Adrenal gland (tissue), 9 donors: ENCODE measurements at regions not wholly inside any gene's neighbourhood (a gene's known extent, or its start where the extent isn't known, plus 50 kb on each side); places are given as distances from the start of the nearest gene placed in this dataset.
"Not testable (repeated sequence)": the region's sequence is repeated elsewhere in the genome, so short reads cannot be mapped to it uniquely, and the experiment has no call there.

Experiments used
- DNase-seq, 7 donors: peaks; one replicate each; pipeline ENCODE4 v3.0.0-alpha.2; 2019 to 2020
- H3K27ac ChIP-seq, 5 donors: fragments of 200-600 bp; sonication (generic) in 4 of 5; 1 replicate in 3 of 5; 2 replicates in 2 of 5; pipeline versions ENCODE4 v1.5.1 to v1.8.0; 2016 to 2020; ENCODE audit warnings: mild to moderate bottlenecking in 1 of 5
- H3K27me3 ChIP-seq: fragments of 200-600 bp; 2 replicates; pipeline ENCODE4 v1.8.0; 2021
- H3K36me3 ChIP-seq, 2 donors: fragments of 200-600 bp; replicated peaks in 1 of 2; 1 replicate in 1 of 2; 2 replicates in 1 of 2; pipeline versions ENCODE4 v1.5.1 to v1.8.0; 2018 to 2022
- H3K4me1 ChIP-seq, 2 donors: fragments of 200-600 bp; replicated peaks in 1 of 2; 1 replicate in 1 of 2; 2 replicates in 1 of 2; pipeline versions ENCODE4 v1.5.1 to v1.8.0; 2018 to 2021
- H3K4me3 ChIP-seq, 4 donors: fragments of 200-600 bp; sonication (generic) in 3 of 4; one replicate each; pipeline ENCODE4 v1.5.1; 2016 to 2018
- H3K9me3 ChIP-seq, 3 donors: fragments of 200-600 bp; sonication (generic) in 1 of 3; replicated peaks in 1 of 3; 1 replicate in 2 of 3; 2 replicates in 1 of 3; pipeline versions ENCODE4 v1.5.1 to v1.8.0; 2016 to 2021
- CTCF ChIP-seq, 6 experiments: fragments of 450-650 bp in 4 of 6; fragments of 200-600 bp in 2 of 6; sonication (generic) in 1 of 6; IDR thresholded peaks; 1 replicate in 5 of 6; 2 replicates in 1 of 6; pipeline versions ENCODE4 v1.5.1 to v1.8.0; 2016 to 2021; ENCODE audit warnings: antibody characterized with exemption in 6 of 6, mild to moderate bottlenecking in 2 of 6, moderate library complexity in 1 of 6
- POLR2A ChIP-seq, 2 donors: fragments of 450-650 bp; IDR thresholded peaks; one replicate each; pipeline ENCODE4 v1.6.1; 2017; ENCODE audit warnings: antibody characterized with exemption in 2 of 2, mild to moderate bottlenecking in 2 of 2, moderate library complexity in 1 of 2
- WGBS, 4 donors: extraction: QIAGEN DNeasy Blood & Tissue Kit in 2 of 4; methylation state at CpG; one replicate each; pipeline versions ENCODE4 v1.1.5 to v1.1.7; 2013 to 2017; 5-methylcytosine and 5-hydroxymethylcytosine counted together
- intact Hi-C, 2 donors: fragments of 100-400 bp; cut with DNase I; formaldehyde crosslinking; loops; one replicate each; pipeline versions ENCODE4 v1.14.1 to v1.15.0; 2022 to 2023
- donor health status: healthy with polysubstance abuse.
- donor health status: Bipolar disorder and iron deficiency.
- donor health status: DM: yes; HTN: yes; CAD: no.
- donor health status: DM: no; HTN: no; CAD: no.
- donor health status: DM: no; HTN: no; CAD: no.

GRCh38 chr12:31815096-31815495 lies 86.3 kb upstream of the AMN1 start:
- intact Hi-C loops = no loop called here
- WGBS, 4 donors = 91 to 94% (median 93%) methylated on average over 1 of the region's 1 CpG
- DNase-seq = no peak
- Histone ChIP-seq H3K36me3 (no peaks in the 10 kb centered on the region), H3K27ac (no peak overlapping the region), H3K4me1 (peaks cover 0 to 11% of the 10 kb centered on the region in 2 donors), H3K27me3 (no peaks in the 10 kb centered on the region), H3K4me3 (no peak overlapping the region), H3K9me3 (no peaks in the 10 kb centered on the region)
- TF ChIP-seq CTCF (IDR thresholded peaks at IDR 0.05) (no peak), POLR2A (IDR thresholded peaks at IDR 0.05) (no peak)

- no peaks in the 10 kb centered on the region for H3K9me3 ChIP-seq
- no peak overlapping the region for H3K27ac ChIP-seq
- no peak overlapping the region for H3K4me3 ChIP-seq
- intact Hi-C loops = no loop called here
- TF ChIP-seq CTCF (IDR thresholded peaks at IDR 0.05) (no peak), POLR2A (IDR thresholded peaks at IDR 0.05) (no peak)
- 63 to 89% (median 73%) methylated on average over 1 of the region's 1 CpG for WGBS, 4 donors
- H3K4me1 ChIP-seq = no peaks in the 10 kb centered on the region
- DNase-seq = no peak
- H3K36me3 ChIP-seq = no peaks in the 10 kb centered on the region
- H3K27me3 ChIP-seq = no peaks in the 10 kb centered on the region
These were observed 84.5 kb upstream of the AMN1 start for GRCh38 chr12:31813305-31813704.

GRCh38 chr12:31807773-31808097 lies 78.9 kb upstream of the AMN1 start:
- intact Hi-C loops = no loop called here

GRCh38 chr12:31807081-31807772 lies 78.4 kb upstream of the AMN1 start:
- H3K27ac ChIP-seq, H3K4me3 ChIP-seq, H3K36me3 ChIP-seq, H3K27me3 ChIP-seq, DNase-seq, intact Hi-C loops, H3K4me1 ChIP-seq, H3K9me3 ChIP-seq: not testable (repeated sequence)
- WGBS, 4 donors = 86 to 91% (median 89%) methylated on average over 12 of the region's 12 CpGs

More at GRCh38 chr12:31807773-31808097, 78.9 kb upstream of the AMN1 start:
- Histone ChIP-seq H3K27me3 (no peaks in the 10 kb centered on the region), H3K27ac (no peak overlapping the region), H3K4me3 (no peak overlapping the region), H3K9me3 (no peaks in the 10 kb centered on the region), H3K4me1 (no peaks in the 10 kb centered on the region), H3K36me3 (no peaks in the 10 kb centered on the region)
- WGBS, 4 donors = 88 to 97% (median 92%) methylated on average over 1 of the region's 1 CpG
- no peak for DNase-seq
- TF ChIP-seq CTCF (IDR thresholded peaks at IDR 0.05) (no peak), POLR2A (IDR thresholded peaks at IDR 0.05) (no peak)

DNA sequence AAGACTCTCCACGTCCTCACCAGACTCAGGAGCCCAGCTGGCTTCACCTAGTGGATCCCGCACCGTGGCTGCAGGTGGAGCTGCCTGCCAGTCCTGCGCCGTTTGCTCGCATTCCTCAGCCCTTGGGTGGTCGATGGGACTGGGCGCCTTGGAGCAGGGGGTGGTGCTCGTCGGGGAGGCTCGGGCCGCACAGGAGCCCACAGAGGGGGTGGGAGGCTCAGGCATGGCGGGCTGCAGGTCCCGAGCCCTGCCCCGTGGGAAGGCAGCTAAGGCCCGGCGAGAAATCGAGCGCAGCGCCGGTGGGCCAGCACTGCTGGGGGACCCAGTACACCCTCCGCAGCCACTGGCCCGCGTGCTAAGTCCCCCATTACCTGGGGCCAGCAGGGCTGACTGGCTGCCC lies 76.9 kb upstream of the AMN1 start:
- intact Hi-C loops = not testable (repeated sequence)
- 90 to 94% (median 92%) methylated on average over 2 to 18 of the region's 24 CpGs; no CpG with 5 or more reads in 1 of the 4 donors for WGBS, 4 donors

DNA sequence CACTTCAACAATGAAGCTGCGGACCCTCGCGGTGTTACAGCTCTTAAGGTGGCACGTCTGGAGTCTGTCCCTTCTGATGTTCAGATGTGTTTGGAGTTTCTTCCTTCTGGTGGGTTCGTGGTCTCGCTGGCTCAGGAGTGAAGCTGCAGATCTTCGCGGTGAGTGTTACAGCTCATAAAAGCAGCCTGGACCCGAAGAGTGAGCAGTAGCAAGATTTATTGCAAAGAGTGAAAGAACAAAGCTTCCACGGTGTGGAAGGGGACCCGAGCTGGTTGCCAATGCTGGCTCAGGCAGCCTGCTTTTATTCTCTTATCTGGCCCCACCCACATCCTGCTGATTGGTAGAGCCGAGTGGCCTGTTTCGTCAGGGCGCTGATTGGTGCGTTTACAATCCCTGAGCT lies 75.9 kb upstream of the AMN1 start:
- H3K4me3 ChIP-seq, H3K9me3 ChIP-seq, intact Hi-C loops, H3K27me3 ChIP-seq, DNase-seq, H3K4me1 ChIP-seq, H3K36me3 ChIP-seq, H3K27ac ChIP-seq: not testable (repeated sequence)
- WGBS, 4 donors = 65 to 87% (median 75%) methylated on average over 6 to 12 of the region's 15 CpGs

More for the DNA sequence above, 76.9 kb upstream of the AMN1 start:
- H3K4me1 ChIP-seq, H3K4me3 ChIP-seq, H3K36me3 ChIP-seq, H3K27ac ChIP-seq, H3K27me3 ChIP-seq, DNase-seq, H3K9me3 ChIP-seq: not testable (repeated sequence)
